HG02970 (cell line): ENCODE measurements at regions not wholly inside any gene's neighbourhood (a gene's known extent, or its start where the extent isn't known, plus 50 kb on each side); places are given as distances from the start of the nearest gene placed in this dataset.
"Not testable (repeated sequence)": the region's sequence is repeated elsewhere in the genome, so short reads cannot be mapped to it uniquely, and the experiment has no call there.

ENCODE experiments used
- ATAC-seq: cut with Tn5 transposase; IDR thresholded peaks from one replicate; pipeline ENCODE4 v1.9.1; 2021; ENCODE audit warnings: mild to moderate bottlenecking, moderate library complexity, moderate number of reproducible peaks; ENCODE audit not compliant: unreplicated experiment, low FRiP score

- no peak for ATAC-seq
Measured at GRCh38 chr11:45414088-45414487, 127.9 kb upstream of the SYT13 start.

- no peak for ATAC-seq
Measured at GRCh38 chr11:45413156-45413858, 127.2 kb upstream of the SYT13 start.

GRCh38 chr11:45412521-45412920 lies 126.4 kb upstream of the SYT13 start:
- ATAC-seq = no peak

DNA sequence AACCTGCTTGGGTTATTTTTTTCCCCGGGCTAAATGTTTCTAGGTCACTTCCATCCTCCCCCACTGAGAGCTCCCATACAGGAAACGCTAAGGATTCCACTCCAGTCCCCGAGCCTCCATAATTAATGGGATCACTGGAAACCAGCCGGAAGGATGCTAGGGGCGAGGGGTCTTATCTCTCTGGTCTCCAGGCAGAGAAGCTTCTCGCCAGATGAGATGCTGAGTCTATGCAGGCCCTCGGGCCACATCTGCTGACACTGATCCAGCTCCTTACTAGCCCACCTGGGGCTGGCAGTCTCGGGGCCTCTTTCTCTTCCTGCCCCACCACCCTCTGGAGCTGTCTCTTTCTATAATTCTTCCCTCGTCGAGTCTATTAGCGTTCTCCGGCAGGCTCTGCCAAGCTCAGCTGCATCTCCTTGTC lies 125.9 kb upstream of the SYT13 start:
- ATAC-seq = no peak

GRCh38 chr11:45411228-45411946 lies 125.2 kb upstream of the SYT13 start:
- ATAC-seq = no peak

GRCh38 chr11:45410391-45411227 lies 124.5 kb upstream of the SYT13 start:
- ATAC-seq = no peak

GRCh38 chr11:45409587-45409986 lies 123.4 kb upstream of the SYT13 start:
- no peak for ATAC-seq

DNA sequence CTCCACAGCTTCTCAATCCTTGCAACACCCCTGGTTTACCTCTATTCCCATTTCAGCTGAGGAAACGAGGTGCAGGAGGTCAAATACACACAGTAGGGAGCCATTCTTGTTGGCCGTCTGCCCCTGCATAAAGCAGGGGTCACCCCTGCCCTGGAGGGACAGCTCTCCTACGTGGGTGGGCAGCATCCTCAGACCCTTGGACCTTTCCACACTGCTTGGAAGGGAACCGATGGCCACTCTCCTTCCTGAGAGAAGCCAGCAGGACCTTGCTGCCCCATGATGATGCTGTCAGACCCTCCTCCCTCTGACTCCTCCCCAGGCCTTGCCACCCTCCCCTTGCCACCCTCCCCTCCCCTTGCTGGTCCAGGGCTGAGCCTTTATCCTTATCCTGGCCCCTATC lies 121.1 kb upstream of the SYT13 start:
- ATAC-seq = no peak

DNA sequence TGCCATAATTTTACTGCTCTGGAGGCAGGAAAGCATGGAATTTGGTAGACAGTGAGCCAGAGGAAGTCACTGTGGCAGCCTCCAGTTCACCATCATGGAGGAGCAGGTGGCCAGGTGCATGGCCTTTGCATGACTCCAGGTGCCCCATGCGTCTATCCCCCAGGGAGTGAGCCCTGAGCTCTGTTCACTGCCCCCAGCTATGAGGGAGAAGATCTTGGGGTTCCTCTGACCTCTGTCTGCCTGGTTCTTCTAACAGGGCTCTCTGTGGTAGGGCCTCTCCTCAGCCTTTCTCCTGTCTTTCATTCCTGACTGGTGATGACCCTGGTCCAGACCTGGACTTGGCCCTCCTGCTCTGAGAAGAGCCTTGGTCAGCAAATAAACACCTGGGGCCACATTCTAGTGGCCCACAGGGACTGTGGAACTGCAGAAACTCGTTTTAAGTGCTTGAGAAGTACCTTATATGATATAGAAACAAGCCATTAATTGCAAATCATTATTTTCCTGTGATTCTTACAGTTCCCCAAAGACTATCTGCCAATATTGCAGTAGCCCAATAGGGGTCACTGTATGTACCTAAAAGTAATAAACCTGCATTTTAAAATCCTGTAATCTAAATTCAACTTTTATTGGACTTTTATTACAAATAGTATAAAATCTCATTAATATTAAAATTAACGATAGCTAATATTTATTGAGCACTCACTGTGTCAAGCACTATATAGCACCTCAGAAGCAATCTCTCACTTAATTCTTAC lies 120.0 kb upstream of the SYT13 start:
- ATAC-seq = no peak

GRCh38 chr11:45403521-45403920 lies 117.4 kb upstream of the SYT13 start:
- not testable (repeated sequence) for ATAC-seq

DNA sequence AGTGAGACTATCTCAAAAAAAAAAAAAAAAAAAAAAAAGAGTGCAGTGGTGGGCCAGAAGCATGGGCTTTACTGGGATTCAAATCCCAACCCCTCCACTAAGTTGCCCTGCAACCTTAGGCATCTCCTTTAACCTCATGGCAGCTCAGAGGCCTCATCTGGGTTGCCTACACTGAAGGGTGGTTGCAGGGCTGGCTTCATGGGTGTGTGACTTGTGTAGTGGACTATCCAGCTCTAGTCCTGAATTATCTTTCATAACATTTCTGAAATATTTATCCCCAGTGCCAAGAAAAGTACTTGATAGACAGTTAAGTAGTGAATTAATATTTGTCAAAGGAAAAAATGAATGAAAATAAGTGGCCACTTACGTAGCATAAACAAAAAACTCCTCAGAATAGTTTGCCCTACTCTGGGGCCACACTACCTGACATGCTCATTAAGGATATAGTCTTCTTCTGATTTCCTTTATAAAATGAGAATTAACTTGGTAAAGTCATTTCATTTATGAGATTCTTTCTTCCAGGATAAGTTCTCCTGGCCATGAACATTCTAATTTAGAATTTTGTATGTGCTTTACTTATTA lies 116.0 kb upstream of the SYT13 start:
- no peak for ATAC-seq

DNA sequence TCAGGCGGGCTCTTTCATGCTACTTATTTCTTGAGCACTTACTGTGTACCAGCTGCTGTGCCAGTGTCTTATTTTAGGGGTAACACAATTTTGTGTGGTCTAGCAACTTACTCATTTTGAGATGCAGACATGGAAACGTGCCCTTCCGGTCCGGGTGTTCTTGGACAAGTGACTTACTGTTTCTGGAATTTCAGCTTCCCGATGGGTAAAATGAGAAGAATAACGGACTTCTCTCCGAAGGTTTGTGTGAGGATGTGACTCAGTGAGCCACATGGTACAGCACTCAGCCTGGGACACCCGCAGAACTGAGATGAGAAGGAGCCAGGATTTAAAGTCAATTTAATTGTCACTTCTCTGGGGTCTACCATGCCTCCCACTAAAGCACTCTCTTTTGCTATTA lies 114.5 kb upstream of the SYT13 start:
- no peak for ATAC-seq

DNA sequence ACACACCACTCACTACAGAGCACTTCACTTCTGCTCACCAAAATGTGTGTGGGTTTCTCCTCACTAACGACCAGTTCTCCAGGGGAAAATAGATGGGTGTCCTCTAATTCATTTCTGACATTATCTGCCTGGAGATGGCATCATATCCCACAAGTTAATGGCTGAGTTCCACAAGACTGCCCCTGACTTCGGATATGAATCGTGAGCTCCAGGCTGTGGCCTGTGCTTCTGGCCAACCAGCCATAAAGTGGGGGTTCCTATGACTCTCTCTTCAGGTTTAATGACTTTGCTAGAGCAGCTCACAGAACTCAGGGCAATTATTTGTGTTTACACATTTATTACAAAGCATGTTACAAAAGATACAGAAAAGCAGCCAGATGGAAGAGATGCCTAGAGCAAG lies 113.0 kb upstream of the SYT13 start:
- ATAC-seq = no peak

GRCh38 chr11:45398325-45398724 lies 112.2 kb upstream of the SYT13 start:
- no peak for ATAC-seq

- no peak for ATAC-seq
Measured at GRCh38 chr11:45396394-45396793, 110.3 kb upstream of the SYT13 start.

GRCh38 chr11:45395947-45396346 lies 109.8 kb upstream of the SYT13 start:
- no peak for ATAC-seq

GRCh38 chr11:45395421-45395820 lies 109.3 kb upstream of the SYT13 start:
- ATAC-seq = no peak

DNA sequence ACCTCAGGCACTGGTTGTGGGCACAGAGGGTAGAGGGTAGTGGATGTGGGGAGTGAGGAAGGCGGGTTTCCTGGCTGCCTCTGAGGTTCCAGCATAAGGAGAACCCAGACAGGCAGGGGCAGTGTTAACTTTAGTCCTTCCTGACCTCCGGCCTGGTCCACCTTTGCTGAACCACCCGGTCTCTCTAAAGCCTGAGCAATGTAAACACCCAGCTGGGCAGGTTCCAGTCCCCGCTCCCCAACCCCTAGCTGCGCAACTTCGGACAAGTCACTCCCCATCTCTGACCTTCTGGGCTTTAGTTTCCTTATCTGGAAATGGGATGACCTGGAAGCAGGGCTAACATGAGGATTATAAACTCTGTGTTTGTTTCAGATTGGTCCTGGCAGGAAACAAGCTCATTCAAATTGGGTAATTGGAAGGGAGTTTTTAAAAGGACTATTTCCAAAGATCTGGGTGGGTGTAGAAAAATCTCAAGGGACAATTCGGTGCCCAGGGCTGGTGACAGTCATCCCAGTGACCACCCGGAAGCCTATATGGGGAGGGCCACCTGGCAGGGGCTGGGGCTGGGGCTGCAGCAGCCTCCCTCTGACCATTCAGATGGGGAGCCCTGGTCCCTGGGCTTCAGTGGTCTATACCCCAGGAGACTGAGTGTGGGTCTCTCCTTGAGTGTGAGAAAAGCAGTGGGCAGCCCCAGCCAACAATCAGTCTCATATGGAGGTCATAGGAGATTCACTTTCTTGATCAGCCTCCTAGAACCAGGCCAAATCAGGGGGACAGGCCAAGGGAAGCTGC lies 108.3 kb upstream of the SYT13 start:
- no peak for ATAC-seq

DNA sequence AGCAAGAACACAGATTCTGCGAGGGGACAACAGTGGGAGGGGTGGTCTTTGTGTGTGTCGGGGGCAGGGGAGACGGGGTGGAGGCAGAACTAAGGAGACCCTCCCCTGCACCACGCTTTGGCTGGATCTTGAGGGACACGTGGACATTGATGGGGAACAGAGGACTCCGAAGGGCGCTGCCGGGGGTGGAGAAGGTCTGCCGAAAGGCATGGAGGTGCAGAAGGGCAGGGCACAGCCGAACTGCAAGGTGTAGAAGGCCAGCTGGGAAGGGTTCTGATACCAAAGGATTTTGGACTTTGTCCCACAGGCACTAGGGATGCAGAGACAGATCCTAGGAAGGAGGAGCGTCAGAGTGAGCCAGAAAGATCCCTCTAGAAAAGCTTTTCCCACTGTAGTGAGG lies 107.7 kb upstream of the SYT13 start:
- no peak for ATAC-seq
